Endothelial cell (in vitro differentiated cells): ENCODE measurements at regions not wholly inside any gene's neighbourhood (a gene's known extent, or its start where the extent isn't known, plus 50 kb on each side); places are given as distances from the start of the nearest gene placed in this dataset.

Experiments used
- DNase-seq: peaks from one replicate; pipeline ENCODE4 v3.0.0; 2021; ENCODE audit warnings: low spot score
- H3K27ac Mint-ChIP-seq: one replicate; pipeline ENCODE4 v1.8.0; 2021; ENCODE audit warnings: mixed read lengths, inconsistent platforms; ENCODE audit not compliant: unreplicated experiment
- H3K27me3 Mint-ChIP-seq: one replicate; pipeline ENCODE4 v1.8.0; 2021; ENCODE audit warnings: mild to moderate bottlenecking, moderate library complexity, mixed read lengths, inconsistent platforms; ENCODE audit not compliant: unreplicated experiment
- H3K36me3 Mint-ChIP-seq: one replicate; pipeline ENCODE4 v1.8.0; 2021; ENCODE audit warnings: mild to moderate bottlenecking, low read depth, mixed read lengths, inconsistent platforms; ENCODE audit not compliant: unreplicated experiment
- H3K4me1 Mint-ChIP-seq: one replicate; pipeline ENCODE4 v1.8.0; 2021; ENCODE audit warnings: mild to moderate bottlenecking, mixed read lengths, inconsistent platforms; ENCODE audit not compliant: unreplicated experiment
- H3K4me3 Mint-ChIP-seq: one replicate; pipeline ENCODE4 v1.8.0; 2021; ENCODE audit warnings: mild to moderate bottlenecking, mixed read lengths, inconsistent platforms; ENCODE audit not compliant: unreplicated experiment
- H3K9me3 Mint-ChIP-seq: one replicate; pipeline ENCODE4 v1.8.0; 2021; ENCODE audit warnings: mixed read lengths, inconsistent platforms; ENCODE audit not compliant: unreplicated experiment
- CTCF ChIP-seq: fragments of 200-600 bp; sonication (generic); IDR thresholded peaks from one replicate; pipeline ENCODE4 v1.5.0; 2021; ENCODE audit warnings: antibody characterized with exemption; ENCODE audit not compliant: unreplicated experiment

- Mint-ChIP-seq H3K4me3 (no peak overlapping the region), H3K9me3 (no peaks in the 10 kb centered on the region), H3K36me3 (no peaks in the 10 kb centered on the region), H3K27me3 (no peaks in the 10 kb centered on the region), H3K4me1 (no peaks in the 10 kb centered on the region), H3K27ac (no peak overlapping the region)
- DNase-seq = no peak
- TF ChIP-seq CTCF = no peak
These were observed 352.9 kb downstream of the CDH10 start for GRCh38 chr5:24291916-24292315.

- H3K4me1 Mint-ChIP-seq = no peaks in the 10 kb centered on the region
- TF ChIP-seq CTCF = no peak
These were observed 350.4 kb downstream of the CDH10 start for GRCh38 chr5:24294333-24294732.

GRCh38 chr5:24314106-24314505 lies 330.7 kb downstream of the CDH10 start:
- Mint-ChIP-seq H3K9me3 (peaks cover 2% of the 10 kb centered on the region), H3K27ac (no peak overlapping the region), H3K4me1 (no peaks in the 10 kb centered on the region), H3K27me3 (no peaks in the 10 kb centered on the region), H3K36me3 (peaks cover 9% of the 10 kb centered on the region), H3K4me3 (no peak overlapping the region)
- TF ChIP-seq CTCF = no peak
- no peak for DNase-seq

More at GRCh38 chr5:24294333-24294732, 350.4 kb downstream of the CDH10 start:
- H3K9me3 Mint-ChIP-seq = no peaks in the 10 kb centered on the region
- H3K27me3 Mint-ChIP-seq = no peaks in the 10 kb centered on the region
- H3K36me3 Mint-ChIP-seq = no peaks in the 10 kb centered on the region
- no peak for DNase-seq
- no peak overlapping the region for H3K27ac Mint-ChIP-seq
- no peak overlapping the region for H3K4me3 Mint-ChIP-seq

GRCh38 chr5:24320643-24321042 lies 324.1 kb downstream of the CDH10 start:
- Mint-ChIP-seq H3K9me3 (no peaks in the 10 kb centered on the region), H3K4me1 (peaks cover 6% of the 10 kb centered on the region), H3K36me3 (no peaks in the 10 kb centered on the region), H3K27ac (no peak overlapping the region), H3K4me3 (no peak overlapping the region), H3K27me3 (no peaks in the 10 kb centered on the region)
- no peak for DNase-seq
- TF ChIP-seq CTCF = no peak

GRCh38 chr5:24325306-24325832 lies 319.4 kb downstream of the CDH10 start:
- no peaks in the 10 kb centered on the region for H3K36me3 Mint-ChIP-seq
- TF ChIP-seq CTCF = no peak
- DNase-seq = no peak

More at GRCh38 chr5:24325306-24325832, 319.4 kb downstream of the CDH10 start:
- Mint-ChIP-seq H3K27ac (no peak overlapping the region), H3K4me1 (peaks cover 6% of the 10 kb centered on the region), H3K27me3 (no peaks in the 10 kb centered on the region), H3K4me3 (no peak overlapping the region), H3K9me3 (no peaks in the 10 kb centered on the region)
